Limb (tissue), 2 donors: ENCODE measurements at regions not wholly inside any gene's neighbourhood (a gene's known extent, or its start where the extent isn't known, plus 50 kb on each side); places are given as distances from the start of the nearest gene placed in this dataset.

Experiments used
- DNase-seq, 2 donors: peaks; one replicate each; pipeline ENCODE4 v3.0.0-alpha.2; 2016; ENCODE audit errors: extremely low spot score in 2 of 2

- DNase-seq: no peak
Measured at GRCh38 chr2:37590119-37590571, 81.3 kb downstream of the CDC42EP3 start.
